ENCODE measurements at regions not wholly inside any gene's neighbourhood (a gene's known extent, or its start where the extent isn't known, plus 50 kb on each side); places are given as distances from the start of the nearest gene placed in this dataset.

GRCh38 chr13:50116430-50116973, 101.3 kb downstream of the KCNRG start:
- no peak for TF ChIP-seq POLR2A (IDR thresholded peaks at IDR 0.05; ENCODE audit: low read depth, low read length)
- no peak for TF ChIP-seq POLR2AphosphoS5 (IDR thresholded peaks at IDR 0.05; ENCODE audit: low read depth, low read length)
- no peak for TF ChIP-seq TAF1 (IDR thresholded peaks at IDR 0.05; ENCODE audit: low read depth, low read length)

Data from GM12891 (cell line).